Prostate gland (tissue), 2 donors: ENCODE measurements at regions not wholly inside any gene's neighbourhood (a gene's known extent, or its start where the extent isn't known, plus 50 kb on each side); places are given as distances from the start of the nearest gene placed in this dataset.
"Not testable (repeated sequence)": the region's sequence is repeated elsewhere in the genome, so short reads cannot be mapped to it uniquely, and the experiment has no call there.

Experiments used
- CTCF ChIP-seq, 4 experiments: fragments of 200-600 bp in 2 of 4; fragments of 450-650 bp in 2 of 4; sonication (generic) in 2 of 4; IDR thresholded peaks; 1 replicate in 3 of 4; 2 replicates in 1 of 4; pipeline ENCODE4 v1.5.1; 2016 to 2019; ENCODE audit warnings: antibody characterized with exemption in 4 of 4, mild to moderate bottlenecking in 2 of 4, moderate library complexity in 2 of 4
- POLR2A ChIP-seq: fragments of 450-650 bp; IDR thresholded peaks from one replicate; pipeline ENCODE4 v1.6.1; 2016; ENCODE audit warnings: antibody characterized with exemption, mild to moderate bottlenecking
- POLR2AphosphoS5 ChIP-seq: sonication (generic); formaldehyde crosslinking; IDR thresholded peaks from one replicate; pipeline ENCODE4 v1.6.1; 2017; ENCODE audit warnings: antibody characterized with exemption

GRCh38 chr21:6108894-6109293, 4412.5 kb upstream of the TPTE start:
- TF ChIP-seq POLR2A; CTCF (IDR thresholded peaks at IDR 0.05); POLR2AphosphoS5: not testable (repeated sequence)
